HG03064 (cell line): ENCODE measurements at regions not wholly inside any gene's neighbourhood (a gene's known extent, or its start where the extent isn't known, plus 50 kb on each side); places are given as distances from the start of the nearest gene placed in this dataset.

ENCODE experiments used
- ATAC-seq: cut with Tn5 transposase; IDR thresholded peaks from one replicate; pipeline ENCODE4 v1.9.1; 2021; ENCODE audit warnings: low read depth; ENCODE audit not compliant: unreplicated experiment

GRCh38 chr13:58151452-58151851 is 519.9 kb downstream of the PCDH17 start:
- ATAC-seq = no peak

DNA sequence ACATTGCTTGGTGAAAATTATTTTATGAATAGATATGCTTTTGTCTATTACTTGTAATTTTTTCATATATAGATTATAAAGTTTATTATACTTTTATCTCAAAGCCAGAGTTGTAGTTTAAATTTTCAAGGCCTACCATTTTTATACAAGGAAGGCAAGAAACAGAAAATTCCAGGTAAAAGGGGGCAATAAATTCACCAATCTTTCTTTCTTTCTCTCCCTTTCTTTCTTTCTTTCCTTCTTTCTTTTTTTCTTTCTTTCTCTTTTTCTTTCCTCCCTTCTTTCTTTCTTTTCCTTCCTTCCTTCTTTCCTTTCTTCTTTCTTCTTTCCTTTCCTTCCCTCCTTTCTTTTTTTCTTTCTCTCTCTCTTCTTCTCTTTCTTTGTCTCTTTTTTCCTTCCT is 529.4 kb downstream of the PCDH17 start:
- no peak for ATAC-seq

DNA sequence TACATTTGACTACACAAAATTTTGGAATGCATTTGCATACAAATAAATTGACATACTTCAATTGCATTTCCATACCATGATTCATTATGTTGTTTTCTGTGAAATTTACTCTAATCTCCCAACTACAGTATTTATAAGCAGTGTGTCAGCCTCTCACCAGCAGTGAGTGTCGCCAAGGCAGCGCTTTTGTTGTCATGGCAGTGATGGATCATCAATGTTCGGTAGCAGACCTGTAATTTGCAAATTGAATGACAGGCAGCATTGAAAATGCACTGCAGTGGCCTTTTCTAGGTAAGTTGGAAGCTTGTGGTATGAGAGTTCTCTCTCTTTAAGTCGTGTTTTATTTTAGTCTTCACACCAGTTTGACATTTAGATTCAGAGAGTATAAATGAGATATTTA is 534.1 kb downstream of the PCDH17 start:
- ATAC-seq = no peak

- ATAC-seq = no peak
Observed at GRCh38 chr13:58181111-58181510, 549.6 kb downstream of the PCDH17 start.

DNA sequence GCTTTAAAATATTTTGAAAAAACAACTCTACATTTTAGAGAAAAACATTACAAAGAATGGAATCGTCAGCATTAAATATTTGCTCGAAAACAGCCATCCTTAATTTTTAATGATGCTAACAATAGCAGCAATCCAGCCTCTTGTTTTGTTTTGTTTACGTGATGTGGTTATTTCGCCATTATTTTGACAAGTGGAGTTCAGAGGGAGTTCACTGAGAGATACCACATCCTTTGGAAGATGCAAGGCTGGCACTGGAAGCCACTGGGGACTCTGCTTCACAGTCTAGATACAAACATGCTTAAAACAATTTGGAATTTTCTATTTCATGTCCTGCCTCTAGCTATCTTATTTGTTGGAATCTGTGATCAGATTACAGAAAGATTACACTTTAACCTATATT is 556.3 kb downstream of the PCDH17 start:
- ATAC-seq = no peak

DNA sequence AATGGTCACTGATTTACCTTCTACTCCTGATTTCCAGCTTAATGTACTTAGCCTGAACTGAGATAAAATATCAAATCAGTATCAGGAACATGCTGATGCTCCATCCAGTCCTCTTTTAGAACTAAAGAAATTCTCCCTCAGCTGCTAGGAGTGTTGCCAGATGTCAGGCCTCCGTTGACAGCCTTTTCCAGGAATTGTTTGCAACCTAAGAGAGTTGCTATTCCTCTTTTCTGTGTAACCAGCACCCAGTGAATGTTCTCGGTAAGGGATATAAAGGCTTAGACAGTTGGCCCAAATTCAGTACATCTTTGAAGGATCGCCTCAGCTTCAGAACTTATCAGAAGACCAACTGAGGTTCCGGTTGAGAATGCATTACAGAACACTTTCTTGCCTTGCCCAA is 559.0 kb downstream of the PCDH17 start:
- ATAC-seq = no peak

DNA sequence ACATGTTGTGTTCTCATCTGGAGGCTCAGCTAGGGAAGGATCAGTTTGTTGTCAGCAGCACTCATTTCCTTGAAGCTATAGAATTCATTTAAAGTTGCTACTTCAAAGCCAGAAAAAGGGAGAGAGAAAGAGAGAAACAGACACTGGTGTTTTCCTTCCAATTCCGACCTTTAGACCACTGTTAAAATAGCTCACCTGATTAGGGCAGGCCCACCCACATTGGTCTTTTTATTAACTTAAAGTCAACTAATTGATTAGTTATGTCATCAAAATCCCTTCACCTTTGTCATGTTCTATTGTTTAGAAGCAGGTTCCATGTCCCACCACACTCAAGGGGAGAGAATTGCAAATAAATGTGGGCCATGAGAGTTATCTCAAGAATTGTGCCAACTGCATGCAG is 560.2 kb downstream of the PCDH17 start:
- no peak for ATAC-seq

GRCh38 chr13:58202099-58202498 is 570.6 kb downstream of the PCDH17 start:
- no peak for ATAC-seq

DNA sequence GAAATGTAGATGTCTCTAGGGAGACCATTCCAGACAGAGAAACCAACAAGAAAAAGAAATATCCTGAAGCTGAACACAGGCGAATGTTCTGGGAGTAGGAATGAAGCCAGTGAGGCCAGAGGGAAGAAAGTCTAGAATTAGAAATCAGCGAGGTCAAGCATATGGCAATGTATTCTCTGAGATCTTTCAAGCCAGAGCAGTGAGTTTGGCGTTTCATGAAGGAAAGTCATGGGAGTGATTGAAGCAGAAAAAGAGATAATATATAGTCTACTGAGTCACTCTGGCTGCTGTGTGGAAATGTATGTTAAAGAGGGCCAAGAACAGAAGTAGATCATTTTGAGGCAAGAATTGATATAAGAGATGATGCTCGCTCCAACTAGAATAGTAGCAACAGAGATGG is 576.0 kb downstream of the PCDH17 start:
- no peak for ATAC-seq

- no peak for ATAC-seq
Observed at GRCh38 chr13:58235454-58235853, 603.9 kb downstream of the PCDH17 start.

DNA sequence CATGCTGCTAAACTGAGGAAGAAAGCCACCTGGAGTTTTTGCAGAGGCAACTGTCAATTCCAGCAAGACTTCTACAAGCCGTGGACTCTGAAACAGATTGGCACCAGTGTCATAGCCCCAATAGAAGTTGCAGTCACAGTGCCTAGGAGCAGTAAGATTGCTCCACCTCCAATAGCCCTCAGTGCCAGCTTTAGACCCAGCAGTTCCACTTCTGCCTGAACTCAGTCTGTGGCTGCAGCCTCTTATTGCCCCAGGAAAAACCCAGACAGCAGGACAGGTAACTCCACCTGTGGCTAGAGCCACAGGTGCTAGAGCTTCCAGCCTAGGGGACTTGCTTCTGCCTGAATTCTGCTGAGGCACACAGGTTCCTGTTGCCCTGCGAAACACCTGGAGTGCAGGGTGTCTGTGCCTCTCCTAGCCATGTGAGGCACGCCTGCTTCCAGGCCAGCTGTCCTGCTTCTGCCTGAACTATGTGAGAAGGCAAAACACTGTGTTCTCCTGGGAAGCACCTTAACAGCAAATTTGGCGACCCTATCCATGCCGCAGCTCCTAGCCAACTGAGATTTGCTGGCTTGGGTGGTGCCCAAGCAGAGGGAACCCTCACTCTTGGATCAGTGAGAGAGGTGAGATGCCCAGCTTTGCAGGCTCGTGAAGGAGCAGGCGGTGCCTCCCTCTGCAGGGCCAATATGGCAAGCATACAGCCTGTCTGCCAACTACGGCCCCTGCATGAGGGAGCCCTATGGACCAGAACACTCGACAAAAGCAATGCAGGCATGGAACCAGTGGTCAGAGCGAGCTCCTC is 607.6 kb downstream of the PCDH17 start:
- no peak for ATAC-seq

GRCh38 chr13:58239774-58240268 is 608.3 kb downstream of the PCDH17 start:
- ATAC-seq = no peak

DNA sequence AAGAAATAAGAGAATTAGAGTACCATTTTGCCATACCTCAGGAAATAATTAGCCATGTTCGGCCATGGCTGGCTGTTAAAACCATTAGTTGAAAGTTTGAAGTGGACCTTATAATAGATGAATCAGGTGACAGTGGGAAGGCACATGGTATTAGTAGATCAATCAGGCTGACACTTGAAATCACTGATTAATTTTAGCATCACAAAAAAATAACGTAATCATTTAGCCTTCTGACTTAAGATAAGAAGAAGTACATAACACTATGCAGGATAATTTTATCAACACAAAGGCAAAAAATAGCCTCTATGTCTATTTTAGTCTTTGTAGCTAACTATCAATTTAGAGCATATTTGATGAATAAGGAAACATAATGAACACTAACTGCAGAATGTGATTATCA is 615.5 kb downstream of the PCDH17 start:
- no peak for ATAC-seq

GRCh38 chr13:58254943-58255342 is 623.4 kb downstream of the PCDH17 start:
- no peak for ATAC-seq

DNA sequence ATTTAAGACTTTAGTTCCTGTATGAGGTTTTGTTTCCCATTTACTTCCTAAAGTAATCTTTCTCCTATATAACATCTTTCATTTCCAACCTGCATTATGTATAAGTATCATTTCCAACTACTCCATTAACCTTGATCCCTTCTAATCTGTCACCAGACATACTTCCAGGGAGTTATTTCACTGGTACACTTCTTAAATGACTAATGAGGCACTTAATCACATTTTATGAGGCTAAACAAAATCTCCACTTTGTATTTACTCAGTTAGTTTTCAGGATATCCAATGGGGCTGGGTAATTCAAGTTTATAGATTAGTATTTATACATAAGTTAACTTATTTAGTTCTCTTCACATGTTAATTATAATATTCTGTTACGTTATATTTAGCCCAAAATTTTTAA is 634.7 kb downstream of the PCDH17 start:
- no peak for ATAC-seq

DNA sequence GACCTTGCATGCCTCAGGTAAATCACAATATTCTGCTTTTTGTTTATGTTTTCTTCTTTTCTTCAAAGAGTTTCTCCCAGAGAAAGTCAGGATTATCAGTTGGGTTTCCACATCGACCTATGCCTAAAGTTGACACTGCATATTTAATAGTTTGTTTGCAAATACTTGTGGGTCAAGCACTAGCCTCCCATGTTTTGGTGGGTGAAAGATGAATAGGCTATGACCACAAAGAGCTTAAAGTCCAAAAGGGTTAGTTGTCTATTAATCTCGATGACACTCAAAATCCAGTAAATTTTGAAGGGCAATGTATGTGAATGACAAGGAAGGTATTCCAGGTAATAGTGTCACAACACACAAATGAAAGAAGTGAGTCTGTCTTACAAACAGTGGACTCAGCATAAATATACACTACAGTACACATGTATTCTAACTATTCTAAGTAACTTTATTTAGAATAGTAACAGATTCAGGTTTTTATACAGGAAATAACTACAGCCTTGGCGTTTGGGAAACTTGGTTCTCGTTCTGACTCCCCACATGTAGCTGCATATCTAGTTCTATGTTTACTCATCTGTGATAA is 667.1 kb downstream of the PCDH17 start:
- no peak for ATAC-seq

- ATAC-seq = no peak
Observed at GRCh38 chr13:58300224-58300623, 668.7 kb downstream of the PCDH17 start.

- no peak for ATAC-seq
Observed at GRCh38 chr13:58300974-58301681, 669.6 kb downstream of the PCDH17 start.

DNA sequence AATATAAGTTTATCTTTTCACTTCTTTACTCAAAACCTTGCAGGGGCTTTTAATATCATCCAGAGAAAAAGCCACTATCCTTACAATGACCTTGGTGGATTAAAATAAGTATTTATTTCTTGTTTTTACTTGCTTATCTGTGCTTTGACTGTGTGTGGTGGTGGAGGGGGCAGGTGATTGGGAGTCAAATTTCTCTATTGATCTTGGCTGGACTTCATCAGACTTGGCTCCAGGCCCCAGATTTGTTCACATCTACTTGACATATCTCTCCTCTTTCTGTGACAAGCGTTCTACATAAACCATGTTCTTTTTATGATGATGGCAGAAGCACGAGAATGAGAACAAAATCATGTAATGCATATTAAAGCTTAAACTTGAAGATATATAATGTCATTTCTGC is 670.8 kb downstream of the PCDH17 start:
- ATAC-seq = no peak

DNA sequence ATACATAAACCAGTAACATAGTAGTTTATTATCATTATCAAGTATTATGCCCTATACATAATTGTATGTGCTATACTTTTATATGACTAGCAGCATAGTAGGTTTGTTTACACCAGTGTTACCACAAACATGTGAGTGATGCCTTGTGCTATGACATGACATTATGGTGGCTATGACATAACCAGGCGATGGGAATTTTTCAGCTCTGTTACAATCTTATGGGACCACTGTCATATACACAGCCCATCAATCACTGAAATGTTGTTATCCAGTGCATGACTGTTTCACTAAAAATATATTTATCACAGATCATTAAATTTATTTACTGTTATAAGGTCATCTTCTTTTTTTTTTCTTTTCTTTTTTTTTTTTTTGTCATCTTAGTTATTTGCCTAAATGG is 674.5 kb downstream of the PCDH17 start:
- no peak for ATAC-seq

GRCh38 chr13:58313219-58313618 is 681.7 kb downstream of the PCDH17 start:
- ATAC-seq = no peak
